22Rv1 (cell line): ENCODE measurements at regions not wholly inside any gene's neighbourhood (a gene's known extent, or its start where the extent isn't known, plus 50 kb on each side); places are given as distances from the start of the nearest gene placed in this dataset.

Source experiments
- ZFX ChIP-seq: fragments of 450-650 bp; IDR thresholded peaks from 2 replicates; pipeline ENCODE4 v1.6.1; 2017; ENCODE audit warnings: antibody characterized with exemption, borderline replicate concordance
- TF ChIP-seq, protein P1 (sequence below): fragments of 450-650 bp; IDR thresholded peaks from 2 replicates; pipeline ENCODE4 v1.5.1; 2017; ENCODE audit warnings: mild to moderate bottlenecking

DNA sequence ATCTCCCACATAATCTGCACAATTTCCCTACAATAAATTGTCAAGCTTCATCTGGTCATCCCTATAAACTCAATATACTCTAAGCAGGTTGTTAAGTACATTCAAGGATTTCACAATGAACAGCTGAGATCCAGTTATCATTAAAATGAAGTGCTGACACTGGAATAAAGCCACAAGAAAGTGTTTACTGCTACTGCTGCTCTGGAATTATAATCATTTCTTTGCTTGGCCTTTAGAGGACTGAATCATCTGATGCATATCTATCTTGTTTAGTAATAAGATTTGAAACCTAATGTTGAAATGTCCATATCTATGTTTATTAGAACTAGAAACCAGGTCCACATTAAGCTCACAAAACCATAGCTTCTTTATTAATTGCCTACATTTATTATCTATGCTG lies 338.6 kb upstream of the ZFP42 start:
- TF ChIP-seq, protein P1, sequence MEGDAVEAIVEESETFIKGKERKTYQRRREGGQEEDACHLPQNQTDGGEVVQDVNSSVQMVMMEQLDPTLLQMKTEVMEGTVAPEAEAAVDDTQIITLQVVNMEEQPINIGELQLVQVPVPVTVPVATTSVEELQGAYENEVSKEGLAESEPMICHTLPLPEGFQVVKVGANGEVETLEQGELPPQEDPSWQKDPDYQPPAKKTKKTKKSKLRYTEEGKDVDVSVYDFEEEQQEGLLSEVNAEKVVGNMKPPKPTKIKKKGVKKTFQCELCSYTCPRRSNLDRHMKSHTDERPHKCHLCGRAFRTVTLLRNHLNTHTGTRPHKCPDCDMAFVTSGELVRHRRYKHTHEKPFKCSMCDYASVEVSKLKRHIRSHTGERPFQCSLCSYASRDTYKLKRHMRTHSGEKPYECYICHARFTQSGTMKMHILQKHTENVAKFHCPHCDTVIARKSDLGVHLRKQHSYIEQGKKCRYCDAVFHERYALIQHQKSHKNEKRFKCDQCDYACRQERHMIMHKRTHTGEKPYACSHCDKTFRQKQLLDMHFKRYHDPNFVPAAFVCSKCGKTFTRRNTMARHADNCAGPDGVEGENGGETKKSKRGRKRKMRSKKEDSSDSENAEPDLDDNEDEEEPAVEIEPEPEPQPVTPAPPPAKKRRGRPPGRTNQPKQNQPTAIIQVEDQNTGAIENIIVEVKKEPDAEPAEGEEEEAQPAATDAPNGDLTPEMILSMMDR: no peak
- TF ChIP-seq ZFX: no peak
